ENCODE measurements at regions not wholly inside any gene's neighbourhood (a gene's known extent, or its start where the extent isn't known, plus 50 kb on each side); places are given as distances from the start of the nearest gene placed in this dataset.

GRCh38 chrX:122817321-122817955 lies 366.6 kb upstream of the GRIA3 start:
- BruUV-seq (replicated peaks) = no TSS peak

GRCh38 chrX:122818068-122818467 lies 366.0 kb upstream of the GRIA3 start:
- no peak overlapping the region for H3K4me3 ChIP-seq (ENCODE audit: low read depth, low read length)
- intact Hi-C loops (cut with micrococcal nuclease; ENCODE audit: unreplicated experiment) = no loop called here
- Mint-ChIP-seq H3K36me3 (ENCODE audit: insufficient read depth, unreplicated experiment) (no peaks in the 10 kb centered on the region), H3K27ac (ENCODE audit: unreplicated experiment) (no peak overlapping the region), H3K4me1 (ENCODE audit: low read depth, unreplicated experiment) (no peaks in the 10 kb centered on the region), H3K4me3 (ENCODE audit: unreplicated experiment) (no peak overlapping the region), H3K27me3 (ENCODE audit: insufficient read depth, unreplicated experiment) (no peaks in the 10 kb centered on the region), H3K9me3 (ENCODE audit: unreplicated experiment) (peaks cover 12% of the 10 kb centered on the region)
- BruUV-seq (replicated peaks) = no TSS peak
- no peak for DNase-seq
- ChIA-PET CTCF (no interaction called here), POLR2A (no interaction called here)
- H3K4me1 ChIP-seq = no peaks in the 10 kb centered on the region
- TF ChIP-seq CTCF (IDR thresholded peaks at IDR 0.05; ENCODE audit: insufficient read depth in 1 of 2, low read depth in 1 of 2, low read length in 1 of 2, severe bottlenecking in 1 of 2, unreplicated experiment in 1 of 2) = no peak
- no peaks in the 10 kb centered on the region for H3K36me3 ChIP-seq (ENCODE audit: control insufficient read depth, insufficient read depth, low read length)
- H3K9me3 ChIP-seq = no peaks in the 10 kb centered on the region
- no peaks in the 10 kb centered on the region for H3K27me3 ChIP-seq (replicated peaks; ENCODE audit: control insufficient read depth, insufficient read depth, low read length)

More at GRCh38 chrX:122817321-122817955, 366.6 kb upstream of the GRIA3 start:
- Mint-ChIP-seq H3K27ac (ENCODE audit: unreplicated experiment) (no peak overlapping the region), H3K4me1 (ENCODE audit: low read depth, unreplicated experiment) (no peaks in the 10 kb centered on the region), H3K9me3 (ENCODE audit: unreplicated experiment) (peaks cover 12% of the 10 kb centered on the region), H3K4me3 (ENCODE audit: unreplicated experiment) (no peak overlapping the region), H3K36me3 (ENCODE audit: insufficient read depth, unreplicated experiment) (no peaks in the 10 kb centered on the region), H3K27me3 (ENCODE audit: insufficient read depth, unreplicated experiment) (no peaks in the 10 kb centered on the region)
- intact Hi-C loops (cut with micrococcal nuclease; ENCODE audit: unreplicated experiment) = no loop called here
- TF ChIP-seq CTCF (IDR thresholded peaks at IDR 0.05; ENCODE audit: insufficient read depth in 1 of 2, low read depth in 1 of 2, low read length in 1 of 2, severe bottlenecking in 1 of 2, unreplicated experiment in 1 of 2) = no peak
- Histone ChIP-seq H3K4me1 (no peaks in the 10 kb centered on the region), H3K36me3 (ENCODE audit: control insufficient read depth, insufficient read depth, low read length) (no peaks in the 10 kb centered on the region), H3K4me3 (ENCODE audit: low read depth, low read length) (no peak overlapping the region), H3K9me3 (no peaks in the 10 kb centered on the region), H3K27me3 (replicated peaks; ENCODE audit: control insufficient read depth, insufficient read depth, low read length) (no peaks in the 10 kb centered on the region)
- ChIA-PET CTCF (no interaction called here), POLR2A (no interaction called here)
- DNase-seq = no peak

DNA sequence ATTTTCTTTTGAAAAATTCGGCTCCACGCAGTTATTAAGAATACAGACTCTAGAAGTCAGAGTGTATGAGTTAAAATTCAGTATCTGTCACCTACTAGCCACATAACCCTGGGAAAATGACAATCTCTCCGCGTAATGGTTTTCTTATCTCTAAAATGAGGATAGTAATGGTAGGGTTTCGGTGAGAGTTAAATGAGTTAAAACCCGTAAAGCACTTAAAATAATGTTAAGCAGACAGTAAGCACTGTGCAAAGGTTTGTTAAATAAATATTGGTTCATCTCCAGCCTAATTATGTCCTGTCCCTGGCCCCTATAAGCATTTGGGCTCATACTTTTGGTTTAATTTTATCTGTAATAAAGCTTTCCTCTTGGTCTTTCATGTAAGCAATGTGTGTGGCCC lies 350.8 kb upstream of the GRIA3 start:
- no peak for DNase-seq
- H3K4me1 Mint-ChIP-seq (ENCODE audit: low read depth, unreplicated experiment) = no peaks in the 10 kb centered on the region
- Histone ChIP-seq H3K9me3 (no peaks in the 10 kb centered on the region), H3K4me3 (ENCODE audit: low read depth, low read length) (no peak overlapping the region), H3K27me3 (replicated peaks; ENCODE audit: control insufficient read depth, insufficient read depth, low read length) (no peaks in the 10 kb centered on the region), H3K4me1 (peaks cover 5% of the 10 kb centered on the region; the same call in 1 of the 2 replicates), H3K36me3 (ENCODE audit: control insufficient read depth, insufficient read depth, low read length) (no peaks in the 10 kb centered on the region)
- ChIA-PET POLR2A (no interaction called here), CTCF (no interaction called here)
- no peak overlapping the region for H3K4me3 Mint-ChIP-seq (ENCODE audit: unreplicated experiment)
- no peaks in the 10 kb centered on the region for H3K9me3 Mint-ChIP-seq (ENCODE audit: unreplicated experiment)
- TF ChIP-seq CTCF (IDR thresholded peaks at IDR 0.05; ENCODE audit: insufficient read depth in 1 of 2, low read depth in 1 of 2, low read length in 1 of 2, severe bottlenecking in 1 of 2, unreplicated experiment in 1 of 2) = no peak
- H3K27ac Mint-ChIP-seq (ENCODE audit: unreplicated experiment) = no peak overlapping the region
- no TSS peak for BruUV-seq (replicated peaks)
- intact Hi-C loops (cut with micrococcal nuclease; ENCODE audit: unreplicated experiment) = no loop called here
- H3K27me3 Mint-ChIP-seq (ENCODE audit: insufficient read depth, unreplicated experiment) = no peaks in the 10 kb centered on the region
- H3K36me3 Mint-ChIP-seq (ENCODE audit: insufficient read depth, unreplicated experiment) = no peaks in the 10 kb centered on the region

Data from Caco-2 (cell line).